ENCODE measurements at regions not wholly inside any gene's neighbourhood (a gene's known extent, or its start where the extent isn't known, plus 50 kb on each side); places are given as distances from the start of the nearest gene placed in this dataset.

- Histone ChIP-seq H3K36me3 (replicated peaks in 1 of 2; ENCODE audit: control insufficient read depth in 2 of 2, insufficient read depth in 2 of 2, low read length in 2 of 2) (no peaks in the 10 kb centered on the region), H2BK15ac (ENCODE audit: low read length) (no peak overlapping the region)
- no CpG with 5 or more reads among the region's 3 CpGs for WGBS, 2 donors (ENCODE audit: extremely low coverage in 2 of 2, insufficient read length in 2 of 2, insufficient replicate concordance in 1 of 2)
These were observed 396.9 kb downstream of the ADGRL2 start for GRCh38 chr1:82197606-82198005.

GRCh38 chr1:82195245-82195644, 394.5 kb downstream of the ADGRL2 start:
- DNase-seq (ENCODE audit: low spot score): no peak
- whole genome bisulfite sequencing, 2 donors (ENCODE audit: extremely low coverage in 2 of 2, insufficient read length in 2 of 2, insufficient replicate concordance in 1 of 2): no CpG with 5 or more reads among the region's 3 CpGs
- H4K8ac ChIP-seq (ENCODE audit: low read depth, low read length): no peak overlapping the region

More at GRCh38 chr1:82197606-82198005, 396.9 kb downstream of the ADGRL2 start:
- Histone ChIP-seq H4K91ac (ENCODE audit: low read depth, low read length, poor library complexity) (no peak overlapping the region), H3K4me2 (ENCODE audit: insufficient read depth, low read length, poor library complexity, severe bottlenecking) (no peak overlapping the region), H3K4me1 (ENCODE audit: control insufficient read depth in 2 of 2, insufficient read depth in 1 of 2, low read depth in 1 of 2, low read length in 2 of 2) (no peaks in the 10 kb centered on the region), H3K79me1 (ENCODE audit: low read depth, low read length) (no peaks in the 10 kb centered on the region), H2BK12ac (ENCODE audit: low read length) (no peak overlapping the region), H3K9ac (ENCODE audit: low read depth, low read length, poor library complexity) (no peak overlapping the region), H4K8ac (ENCODE audit: low read depth, low read length) (no peak overlapping the region), H3K4me3 (ENCODE audit: low read length in 2 of 2) (no peak overlapping the region), H3K23ac (ENCODE audit: low read depth, low read length, poor library complexity) (no peak overlapping the region), H3K9me3 (replicated peaks in 1 of 2; ENCODE audit: control insufficient read depth in 2 of 2, insufficient read depth in 1 of 2, low read depth in 1 of 2, low read length in 2 of 2) (no peaks in the 10 kb centered on the region), H3K4ac (ENCODE audit: low read length) (no peak overlapping the region), H2BK5ac (ENCODE audit: low read length) (no peak overlapping the region), H3K27me3 (ENCODE audit: control insufficient read depth in 3 of 3, insufficient read depth in 3 of 3, low read depth in 1 of 3, low read length in 3 of 3) (no peaks in the 10 kb centered on the region), H3K27ac (replicated peaks; ENCODE audit: low read length) (no peak overlapping the region), H2AK5ac (ENCODE audit: low read depth, low read length) (no peak overlapping the region), H3K18ac (ENCODE audit: low read length) (no peak overlapping the region), H3K14ac (ENCODE audit: low read length) (no peak overlapping the region), H2BK120ac (ENCODE audit: low read depth, low read length) (no peak overlapping the region), H2AFZ (ENCODE audit: low read length) (no peak overlapping the region)
- DNase-seq (ENCODE audit: low spot score): no peak

GRCh38 chr1:82185084-82185483, 384.4 kb downstream of the ADGRL2 start:
- no peak overlapping the region for H3K4ac ChIP-seq (ENCODE audit: low read length)
- H2BK15ac ChIP-seq (ENCODE audit: low read length): no peak overlapping the region
- DNase-seq (ENCODE audit: low spot score): no peak
- no peaks in the 10 kb centered on the region for H3K4me1 ChIP-seq (ENCODE audit: control insufficient read depth in 2 of 2, insufficient read depth in 1 of 2, low read depth in 1 of 2, low read length in 2 of 2)
- H3K27ac ChIP-seq (replicated peaks; ENCODE audit: low read length): no peak overlapping the region
- H3K4me3 ChIP-seq (ENCODE audit: low read length in 2 of 2): no peak overlapping the region
- no peak overlapping the region for H2BK12ac ChIP-seq (ENCODE audit: low read length)
- no peaks in the 10 kb centered on the region for H3K9me3 ChIP-seq (replicated peaks in 1 of 2; ENCODE audit: control insufficient read depth in 2 of 2, insufficient read depth in 1 of 2, low read depth in 1 of 2, low read length in 2 of 2)
- WGBS, 2 donors (ENCODE audit: extremely low coverage in 2 of 2, insufficient read length in 2 of 2, insufficient replicate concordance in 1 of 2): no CpG with 5 or more reads among the region's 3 CpGs
- no peaks in the 10 kb centered on the region for H3K36me3 ChIP-seq (replicated peaks in 1 of 2; ENCODE audit: control insufficient read depth in 2 of 2, insufficient read depth in 2 of 2, low read length in 2 of 2)
- no peak overlapping the region for H2AK5ac ChIP-seq (ENCODE audit: low read depth, low read length)
- no peak overlapping the region for H3K14ac ChIP-seq (ENCODE audit: low read length)
- H2AFZ ChIP-seq (ENCODE audit: low read length): no peak overlapping the region
- no peaks in the 10 kb centered on the region for H3K79me1 ChIP-seq (ENCODE audit: low read depth, low read length)
- no peak overlapping the region for H4K8ac ChIP-seq (ENCODE audit: low read depth, low read length)
- no peak overlapping the region for H3K18ac ChIP-seq (ENCODE audit: low read length)
- no peak overlapping the region for H3K23ac ChIP-seq (ENCODE audit: low read depth, low read length, poor library complexity)
- H3K9ac ChIP-seq (ENCODE audit: low read depth, low read length, poor library complexity): no peak overlapping the region
- H2BK5ac ChIP-seq (ENCODE audit: low read length): no peak overlapping the region
- H3K27me3 ChIP-seq (ENCODE audit: control insufficient read depth in 3 of 3, insufficient read depth in 3 of 3, low read depth in 1 of 3, low read length in 3 of 3): no peaks in the 10 kb centered on the region
- H4K91ac ChIP-seq (ENCODE audit: low read depth, low read length, poor library complexity): no peak overlapping the region
- no peak overlapping the region for H2BK120ac ChIP-seq (ENCODE audit: low read depth, low read length)
- H3K4me2 ChIP-seq (ENCODE audit: insufficient read depth, low read length, poor library complexity, severe bottlenecking): no peak overlapping the region

More at GRCh38 chr1:82195245-82195644, 394.5 kb downstream of the ADGRL2 start:
- Histone ChIP-seq H2AFZ (ENCODE audit: low read length) (no peak overlapping the region), H3K4me3 (ENCODE audit: low read length in 2 of 2) (no peak overlapping the region), H3K18ac (ENCODE audit: low read length) (no peak overlapping the region), H2BK12ac (ENCODE audit: low read length) (no peak overlapping the region), H2BK5ac (ENCODE audit: low read length) (no peak overlapping the region), H3K14ac (ENCODE audit: low read length) (no peak overlapping the region), H3K23ac (ENCODE audit: low read depth, low read length, poor library complexity) (no peak overlapping the region), H3K36me3 (replicated peaks in 1 of 2; ENCODE audit: control insufficient read depth in 2 of 2, insufficient read depth in 2 of 2, low read length in 2 of 2) (no peaks in the 10 kb centered on the region), H3K9ac (ENCODE audit: low read depth, low read length, poor library complexity) (no peak overlapping the region), H3K4ac (ENCODE audit: low read length) (no peak overlapping the region), H3K9me3 (replicated peaks in 1 of 2; ENCODE audit: control insufficient read depth in 2 of 2, insufficient read depth in 1 of 2, low read depth in 1 of 2, low read length in 2 of 2) (no peaks in the 10 kb centered on the region), H2AK5ac (ENCODE audit: low read depth, low read length) (no peak overlapping the region), H3K27me3 (ENCODE audit: control insufficient read depth in 3 of 3, insufficient read depth in 3 of 3, low read depth in 1 of 3, low read length in 3 of 3) (no peaks in the 10 kb centered on the region), H4K91ac (ENCODE audit: low read depth, low read length, poor library complexity) (no peak overlapping the region), H2BK15ac (ENCODE audit: low read length) (no peak overlapping the region), H3K27ac (replicated peaks; ENCODE audit: low read length) (no peak overlapping the region), H3K4me1 (ENCODE audit: control insufficient read depth in 2 of 2, insufficient read depth in 1 of 2, low read depth in 1 of 2, low read length in 2 of 2) (no peaks in the 10 kb centered on the region), H2BK120ac (ENCODE audit: low read depth, low read length) (no peak overlapping the region), H3K79me1 (ENCODE audit: low read depth, low read length) (no peaks in the 10 kb centered on the region), H3K4me2 (ENCODE audit: insufficient read depth, low read length, poor library complexity, severe bottlenecking) (no peak overlapping the region)

GRCh38 chr1:82181846-82182245, 381.1 kb downstream of the ADGRL2 start:
- no CpG with 5 or more reads among the region's 1 CpG for WGBS, 2 donors (ENCODE audit: extremely low coverage in 2 of 2, insufficient read length in 2 of 2, insufficient replicate concordance in 1 of 2)
- Histone ChIP-seq H2BK12ac (ENCODE audit: low read length) (no peak overlapping the region), H2AFZ (ENCODE audit: low read length) (no peak overlapping the region), H3K27me3 (ENCODE audit: control insufficient read depth in 3 of 3, insufficient read depth in 3 of 3, low read depth in 1 of 3, low read length in 3 of 3) (no peaks in the 10 kb centered on the region), H3K4me3 (ENCODE audit: low read length in 2 of 2) (no peak overlapping the region), H3K9me3 (replicated peaks in 1 of 2; ENCODE audit: control insufficient read depth in 2 of 2, insufficient read depth in 1 of 2, low read depth in 1 of 2, low read length in 2 of 2) (no peaks in the 10 kb centered on the region), H3K4me2 (ENCODE audit: insufficient read depth, low read length, poor library complexity, severe bottlenecking) (no peak overlapping the region), H2AK5ac (ENCODE audit: low read depth, low read length) (no peak overlapping the region), H3K14ac (ENCODE audit: low read length) (no peak overlapping the region), H3K23ac (ENCODE audit: low read depth, low read length, poor library complexity) (no peak overlapping the region), H4K8ac (ENCODE audit: low read depth, low read length) (no peak overlapping the region), H3K36me3 (replicated peaks in 1 of 2; ENCODE audit: control insufficient read depth in 2 of 2, insufficient read depth in 2 of 2, low read length in 2 of 2) (no peaks in the 10 kb centered on the region), H2BK15ac (ENCODE audit: low read length) (no peak overlapping the region), H3K4ac (ENCODE audit: low read length) (no peak overlapping the region), H3K9ac (ENCODE audit: low read depth, low read length, poor library complexity) (no peak overlapping the region), H2BK5ac (ENCODE audit: low read length) (no peak overlapping the region), H4K91ac (ENCODE audit: low read depth, low read length, poor library complexity) (no peak overlapping the region), H3K4me1 (ENCODE audit: control insufficient read depth in 2 of 2, insufficient read depth in 1 of 2, low read depth in 1 of 2, low read length in 2 of 2) (no peaks in the 10 kb centered on the region), H2BK120ac (ENCODE audit: low read depth, low read length) (no peak overlapping the region), H3K27ac (replicated peaks; ENCODE audit: low read length) (no peak overlapping the region), H3K79me1 (ENCODE audit: low read depth, low read length) (no peaks in the 10 kb centered on the region), H3K18ac (ENCODE audit: low read length) (no peak overlapping the region)
- no peak for DNase-seq (ENCODE audit: low spot score)
